ENCODE measurements at regions not wholly inside any gene's neighbourhood (a gene's known extent, or its start where the extent isn't known, plus 50 kb on each side); places are given as distances from the start of the nearest gene placed in this dataset.

DNA sequence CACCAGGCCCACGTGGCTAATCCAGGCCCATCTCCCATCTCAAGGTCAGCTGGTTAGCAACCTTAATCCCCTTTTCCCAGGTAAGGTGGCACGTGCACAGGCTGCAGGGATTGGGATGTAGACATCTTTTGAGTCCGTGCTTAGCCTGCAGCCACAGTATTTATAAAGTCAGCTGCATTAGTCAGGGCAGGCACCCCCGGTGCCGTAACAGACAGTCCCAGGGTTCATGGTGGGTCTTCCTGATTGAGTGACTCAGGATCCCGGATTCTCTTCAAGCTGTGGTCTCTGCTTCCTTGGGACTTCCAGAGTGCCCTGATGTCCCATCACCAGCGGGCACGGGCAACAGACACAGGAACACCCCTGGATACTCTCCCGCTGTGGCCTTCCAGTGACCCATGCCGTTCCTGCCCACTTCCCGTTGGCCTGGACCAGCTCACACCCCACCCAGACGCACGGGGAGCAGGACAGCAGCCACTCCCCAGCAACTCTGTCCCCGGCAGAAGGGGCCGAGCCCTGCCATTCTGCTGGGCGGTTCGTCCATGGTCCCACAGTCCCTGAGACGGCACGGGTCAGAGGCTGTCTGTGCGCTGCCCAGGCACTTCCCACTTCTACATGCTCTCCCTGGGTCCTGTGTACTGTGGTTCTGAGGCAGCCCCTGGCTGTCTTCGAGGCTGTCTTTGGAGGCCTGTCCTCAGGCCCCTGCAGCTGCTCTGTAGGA lies 248.6 kb upstream of the GSE1 start:
- TF ChIP-seq, protein P1, sequence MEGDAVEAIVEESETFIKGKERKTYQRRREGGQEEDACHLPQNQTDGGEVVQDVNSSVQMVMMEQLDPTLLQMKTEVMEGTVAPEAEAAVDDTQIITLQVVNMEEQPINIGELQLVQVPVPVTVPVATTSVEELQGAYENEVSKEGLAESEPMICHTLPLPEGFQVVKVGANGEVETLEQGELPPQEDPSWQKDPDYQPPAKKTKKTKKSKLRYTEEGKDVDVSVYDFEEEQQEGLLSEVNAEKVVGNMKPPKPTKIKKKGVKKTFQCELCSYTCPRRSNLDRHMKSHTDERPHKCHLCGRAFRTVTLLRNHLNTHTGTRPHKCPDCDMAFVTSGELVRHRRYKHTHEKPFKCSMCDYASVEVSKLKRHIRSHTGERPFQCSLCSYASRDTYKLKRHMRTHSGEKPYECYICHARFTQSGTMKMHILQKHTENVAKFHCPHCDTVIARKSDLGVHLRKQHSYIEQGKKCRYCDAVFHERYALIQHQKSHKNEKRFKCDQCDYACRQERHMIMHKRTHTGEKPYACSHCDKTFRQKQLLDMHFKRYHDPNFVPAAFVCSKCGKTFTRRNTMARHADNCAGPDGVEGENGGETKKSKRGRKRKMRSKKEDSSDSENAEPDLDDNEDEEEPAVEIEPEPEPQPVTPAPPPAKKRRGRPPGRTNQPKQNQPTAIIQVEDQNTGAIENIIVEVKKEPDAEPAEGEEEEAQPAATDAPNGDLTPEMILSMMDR (IDR thresholded peaks at IDR 0.05) = no peak
- no peak for TF ChIP-seq POLR2A (IDR thresholded peaks at IDR 0.05)
